HepG2 (cell line): ENCODE measurements at regions not wholly inside any gene's neighbourhood (a gene's known extent, or its start where the extent isn't known, plus 50 kb on each side); places are given as distances from the start of the nearest gene placed in this dataset.

ENCODE experiments used
- ATAC-seq: fragments of 200-7000 bp; cut with Tn5 transposase; 3 replicates; pipeline ENCODE4 v1.9.1; 2020; ENCODE audit warnings: mild to moderate bottlenecking, moderate library complexity
- BruUV-seq: library from RNA; stranded (reverse); fragments of 400-500 nt; replicated peaks from 2 replicates; lab custom pipeline; 2021; lab: Mats Ljungman, UMichigan
- CTCF ChIA-PET: fragments of 300-600 bp; formaldehyde crosslinking; extraction: SDS; loops from one replicate; lab custom pipeline; 2021; ENCODE audit warnings: low total read pairs, inconsistent platforms, low intra/inter-chr PET ratio; lab: Yijun Ruan, JAX
- POLR2A ChIA-PET: fragments of 350-600 bp; sonication (Branson Sonifier 250); formaldehyde crosslinking; loops from one replicate; lab custom pipeline; 2020; ENCODE audit warnings: antibody characterized with exemption, inconsistent platforms; lab: Yijun Ruan, JAX
- DNase-seq: peaks from one replicate; pipeline ENCODE4 v3.0.0-alpha.2; 2015; ENCODE audit warnings: low spot score
- FAIRE-seq: peaks from 3 replicates; lab custom pipeline; 2011; peaks lifted over from hg19 to GRCh38; lab: Jason Lieb, UNC
- H2AFZ ChIP-seq: one replicate; pipeline ENCODE4 v1.6.1; 2011; ENCODE audit warnings: low read length, inconsistent platforms
- H3K27ac ChIP-seq: fragments of 300-600 bp; 3 replicates; pipeline ENCODE4 v1.8.0; 2011; ENCODE audit warnings: mixed run types, mild to moderate bottlenecking, mixed read lengths, low read length, inconsistent platforms; ENCODE audit not compliant: insufficient read depth; ENCODE audit errors: extremely low read length
- H3K27me3 ChIP-seq, 2 experiments: fragments of 200-600 bp in 1 of 2; 2 replicates in 1 of 2; 3 replicates in 1 of 2; pipeline versions ENCODE4 v1.6.0 to v1.8.0; 2011; ENCODE audit warnings: low read length in 2 of 2, mild to moderate bottlenecking in 2 of 2, moderate library complexity in 2 of 2, inconsistent platforms in 1 of 2; ENCODE audit not compliant: insufficient read depth in 2 of 2, control insufficient read depth in 1 of 2
- H3K36me3 ChIP-seq, 2 experiments: fragments of 200-600 bp in 1 of 2; replicated peaks in 1 of 2; 2 replicates in 1 of 2; 3 replicates in 1 of 2; pipeline versions ENCODE4 v1.5.1 to v1.8.0; 2011; ENCODE audit warnings: low read length in 2 of 2, inconsistent platforms in 1 of 2; ENCODE audit not compliant: insufficient read depth in 2 of 2, control insufficient read depth in 1 of 2
- H3K4me1 ChIP-seq: 2 replicates; pipeline ENCODE4 v1.5.1; 2012; ENCODE audit warnings: low read length, inconsistent platforms; ENCODE audit not compliant: insufficient read depth
- H3K4me2 ChIP-seq: 2 replicates; pipeline ENCODE4 v1.6.0; 2011; ENCODE audit warnings: low read depth, low read length, inconsistent platforms
- H3K4me3 ChIP-seq, 3 experiments: fragments of 200-600 bp in 1 of 3; sonication (generic), shearing (Covaris generic) in 1 of 3; replicated peaks in 1 of 3; 2 replicates each; pipeline ENCODE4 v1.5.1; 2011 to 2016; ENCODE audit warnings: low read length in 3 of 3, inconsistent platforms in 2 of 3, low read depth in 2 of 3, mild to moderate bottlenecking in 2 of 3, control low read depth in 1 of 3, mixed read lengths in 1 of 3; ENCODE audit not compliant: insufficient read depth in 1 of 3
- H3K79me2 ChIP-seq: one replicate; pipeline ENCODE4 v1.6.1; 2011; ENCODE audit warnings: low read length, inconsistent platforms; ENCODE audit not compliant: insufficient read depth
- H3K9ac ChIP-seq: 2 replicates; pipeline ENCODE4 v1.6.0; 2011; ENCODE audit warnings: mild to moderate bottlenecking, low read depth, low read length, inconsistent platforms; ENCODE audit not compliant: insufficient read depth
- H3K9me3 ChIP-seq: 2 replicates; pipeline ENCODE4 v1.5.1; 2012; ENCODE audit warnings: mild to moderate bottlenecking, low read length
- H4K20me1 ChIP-seq: 2 replicates; pipeline ENCODE4 v1.6.0; 2011; ENCODE audit warnings: inconsistent platforms, mild to moderate bottlenecking, low read length, moderate library complexity; ENCODE audit not compliant: insufficient read depth
- CCAR2 ChIP-seq: fragments of 200-400 bp; formaldehyde crosslinking; optimal IDR thresholded peaks from 2 replicates; pipeline ENCODE3; 2018; ENCODE audit warnings: low read depth, mild to moderate bottlenecking, low read length, moderate library complexity
- HMG20A ChIP-seq: IDR thresholded peaks from 2 replicates; pipeline ENCODE4 v1.6.1; 2016; ENCODE audit warnings: borderline replicate concordance
- HMGA1 ChIP-seq: sonication (generic); formaldehyde crosslinking; conservative IDR thresholded peaks from 2 replicates; pipeline ENCODE4 v1.4.0; 2020; ENCODE audit warnings: missing genetic modification reagents
- KDM6A ChIP-seq: IDR thresholded peaks from 2 replicates; pipeline ENCODE4 v1.6.1; 2016; ENCODE audit warnings: low read depth
- MIXL1 ChIP-seq: IDR thresholded peaks from 2 replicates; pipeline ENCODE4 v1.6.1; 2016
- PAF1 ChIP-seq: IDR thresholded peaks from 2 replicates; pipeline ENCODE4 v1.6.1; 2016; ENCODE audit warnings: missing genetic modification reagents, missing compliant biosample characterization
- STAT6 ChIP-seq: sonication (generic); formaldehyde crosslinking; IDR thresholded peaks from 2 replicates; pipeline ENCODE4 v1.4.0; 2020; ENCODE audit warnings: missing genetic modification reagents, mild to moderate bottlenecking, borderline replicate concordance
- TBL1XR1 ChIP-seq: fragments of 150-350 bp; IDR thresholded peaks from 2 replicates; pipeline ENCODE4 v1.6.1; 2014; ENCODE audit warnings: borderline replicate concordance, low read length; ENCODE audit not compliant: partially characterized antibody
- ZNF20 ChIP-seq: sonication (generic); formaldehyde crosslinking; IDR thresholded peaks from 2 replicates; pipeline ENCODE4 v1.4.0; 2020; ENCODE audit warnings: mild to moderate bottlenecking, moderate library complexity, missing genetic modification reagents
- ZNF510 ChIP-seq: sonication (generic); formaldehyde crosslinking; IDR thresholded peaks from 2 replicates; pipeline ENCODE4 v1.4.0; 2020; ENCODE audit warnings: low read depth, mild to moderate bottlenecking, missing genetic modification reagents
- ZNF543 ChIP-seq: sonication (generic); formaldehyde crosslinking; IDR thresholded peaks from 2 replicates; pipeline ENCODE4 v1.4.0; 2020; ENCODE audit warnings: mild to moderate bottlenecking, missing genetic modification reagents
- ZNF615 ChIP-seq: sonication (generic); formaldehyde crosslinking; IDR thresholded peaks from 2 replicates; pipeline ENCODE4 v1.5.0; 2020; ENCODE audit warnings: mild to moderate bottlenecking, missing genetic modification reagents, borderline replicate concordance
- ZZZ3 ChIP-seq: sonication (generic); formaldehyde crosslinking; IDR thresholded peaks from 2 replicates; pipeline ENCODE4 v1.4.0; 2020; ENCODE audit warnings: missing genetic modification reagents, mild to moderate bottlenecking, borderline replicate concordance
- WGBS: methylation state at CpG from one replicate; pipeline ENCODE4 v1.1.6; 2017; ENCODE audit warnings: low lambda C conversion rate; 5-methylcytosine and 5-hydroxymethylcytosine counted together
- in situ Hi-C: cut with HindIII; loops from 2 replicates; pipeline ENCODE4 v1.10.0; 2017; ENCODE audit warnings: low pct_unique_long_range_greater_than_20kb; ENCODE audit not compliant: extremely low pct_ligation_motif_present
- intact Hi-C: fragments of 100-400 bp; cut with micrococcal nuclease; formaldehyde crosslinking; loops from one replicate; pipeline ENCODE4 v1.10.0; 2022; ENCODE audit not compliant: unreplicated experiment
- TF ChIP-seq, protein P1 (sequence below): sonication (generic); IDR thresholded peaks from 2 replicates; pipeline ENCODE4 v1.6.1; 2016; ENCODE audit warnings: low read depth, borderline replicate concordance
- TF ChIP-seq, protein P2 (sequence below): sonication (generic); formaldehyde crosslinking; conservative IDR thresholded peaks from 2 replicates; pipeline ENCODE4 v1.4.0; 2020; ENCODE audit warnings: missing genetic modification reagents

DNA sequence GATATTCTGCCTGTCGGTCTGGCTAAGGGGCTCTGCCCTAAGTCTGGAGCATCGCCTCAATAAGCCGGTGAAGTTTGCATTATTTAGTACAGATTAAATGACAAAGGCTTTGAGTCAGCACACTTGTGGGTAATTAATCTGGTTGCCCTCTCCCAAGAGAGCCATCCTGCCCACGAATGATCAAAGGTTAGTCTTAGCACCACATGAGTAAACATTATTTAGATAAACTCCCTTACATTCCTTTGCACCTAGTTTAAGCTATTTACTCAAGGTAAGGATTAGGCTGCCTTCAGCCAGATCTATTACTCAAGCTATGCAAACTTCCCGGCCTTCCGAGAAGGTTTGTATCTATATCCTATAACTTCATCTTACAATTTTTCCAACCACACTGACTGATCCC is 572.1 kb downstream of the CHSY3 start:
- no peak overlapping the region for H3K9ac ChIP-seq
- TF ChIP-seq ZNF20, result no peak
- no peak overlapping the region for H2AFZ ChIP-seq
- no peak overlapping the region for H3K27ac ChIP-seq
- 23% methylated on average over 6 of the region's 6 CpGs for WGBS
- H3K36me3 ChIP-seq, result no peaks in the 10 kb centered on the region
- no peaks in the 10 kb centered on the region for H3K27me3 ChIP-seq
- CTCF ChIA-PET, result no interaction called here
- in situ Hi-C loops (no loop called here), intact Hi-C loops (no loop called here)
- no peak overlapping the region for H3K4me2 ChIP-seq
- H3K4me3 ChIP-seq, result no peak overlapping the region
- no peaks in the 10 kb centered on the region for H3K4me1 ChIP-seq
- no peak for DNase-seq
- peaks cover 82% of the 10 kb centered on the region for H3K9me3 ChIP-seq
- no peaks in the 10 kb centered on the region for H4K20me1 ChIP-seq
- POLR2A ChIA-PET, result no interaction called here
- H3K79me2 ChIP-seq, result no peaks in the 10 kb centered on the region
- BruUV-seq, result no TSS peak
- no peak for ATAC-seq
- FAIRE-seq, result no peak

- FAIRE-seq, result no peak
- intact Hi-C loops (no loop called here), in situ Hi-C loops (no loop called here)
- POLR2A ChIA-PET, result no interaction called here
- Histone ChIP-seq H3K4me3 (no peak overlapping the region), H3K36me3 (no peaks in the 10 kb centered on the region), H3K4me2 (no peak overlapping the region), H3K79me2 (no peaks in the 10 kb centered on the region), H4K20me1 (no peaks in the 10 kb centered on the region), H3K27me3 (no peaks in the 10 kb centered on the region), H3K27ac (no peak overlapping the region), H3K9me3 (peaks cover 82% of the 10 kb centered on the region), H2AFZ (no peak overlapping the region), H3K9ac (no peak overlapping the region), H3K4me1 (no peaks in the 10 kb centered on the region)
- CTCF ChIA-PET, result no interaction called here
- no TSS peak for BruUV-seq
- WGBS, result 0% methylated on average over 1 of the region's 1 CpG
- DNase-seq, result no peak
- no peak for ATAC-seq
- TF ChIP-seq PAF1 (CRISPR knock-in tag), result no peak
- TF ChIP-seq ZNF510 (CRISPR knock-in tag), result no peak
- TF ChIP-seq, protein P1, sequence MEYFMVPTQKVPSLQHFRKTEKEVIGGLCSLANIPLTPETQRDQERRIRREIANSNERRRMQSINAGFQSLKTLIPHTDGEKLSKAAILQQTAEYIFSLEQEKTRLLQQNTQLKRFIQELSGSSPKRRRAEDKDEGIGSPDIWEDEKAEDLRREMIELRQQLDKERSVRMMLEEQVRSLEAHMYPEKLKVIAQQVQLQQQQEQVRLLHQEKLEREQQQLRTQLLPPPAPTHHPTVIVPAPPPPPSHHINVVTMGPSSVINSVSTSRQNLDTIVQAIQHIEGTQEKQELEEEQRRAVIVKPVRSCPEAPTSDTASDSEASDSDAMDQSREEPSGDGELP, result no peak
- TF ChIP-seq ZNF615 (CRISPR knock-in tag), result no peak
- TF ChIP-seq, protein P2, sequence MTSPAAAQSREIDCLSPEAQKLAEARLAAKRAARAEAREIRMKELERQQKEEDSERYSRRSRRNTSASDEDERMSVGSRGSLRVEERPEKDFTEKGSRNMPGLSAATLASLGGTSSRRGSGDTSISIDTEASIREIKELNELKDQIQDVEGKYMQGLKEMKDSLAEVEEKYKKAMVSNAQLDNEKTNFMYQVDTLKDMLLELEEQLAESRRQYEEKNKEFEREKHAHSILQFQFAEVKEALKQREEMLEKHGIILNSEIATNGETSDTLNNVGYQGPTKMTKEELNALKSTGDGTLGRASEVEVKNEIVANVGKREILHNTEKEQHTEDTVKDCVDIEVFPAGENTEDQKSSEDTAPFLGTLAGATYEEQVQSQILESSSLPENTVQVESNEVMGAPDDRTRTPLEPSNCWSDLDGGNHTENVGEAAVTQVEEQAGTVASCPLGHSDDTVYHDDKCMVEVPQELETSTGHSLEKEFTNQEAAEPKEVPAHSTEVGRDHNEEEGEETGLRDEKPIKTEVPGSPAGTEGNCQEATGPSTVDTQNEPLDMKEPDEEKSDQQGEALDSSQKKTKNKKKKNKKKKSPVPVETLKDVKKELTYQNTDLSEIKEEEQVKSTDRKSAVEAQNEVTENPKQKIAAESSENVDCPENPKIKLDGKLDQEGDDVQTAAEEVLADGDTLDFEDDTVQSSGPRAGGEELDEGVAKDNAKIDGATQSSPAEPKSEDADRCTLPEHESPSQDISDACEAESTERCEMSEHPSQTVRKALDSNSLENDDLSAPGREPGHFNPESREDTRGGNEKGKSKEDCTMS (CRISPR knock-in tag), result no peak
- TF ChIP-seq HMG20A (CRISPR knock-in tag), result no peak
- no peak for TF ChIP-seq ZZZ3 (CRISPR knock-in tag)
- TF ChIP-seq TBL1XR1, result no peak
- no peak for TF ChIP-seq STAT6 (CRISPR knock-in tag)
- TF ChIP-seq HMGA1 (CRISPR knock-in tag), result no peak
- no peak for TF ChIP-seq ZNF543 (CRISPR knock-in tag)
- no peak for TF ChIP-seq MIXL1 (CRISPR knock-in tag)
- TF ChIP-seq CCAR2, result no peak
- TF ChIP-seq KDM6A (CRISPR knock-in tag), result no peak
Observed at GRCh38 chr5:130462516-130462915, 558.3 kb downstream of the CHSY3 start.
